H1 (cell line): ENCODE measurements at regions not wholly inside any gene's neighbourhood (a gene's known extent, or its start where the extent isn't known, plus 50 kb on each side); places are given as distances from the start of the nearest gene placed in this dataset.

Experiments
- CTCF ChIA-PET: fragments of 300-600 bp; sonication (Branson Sonifier 250); formaldehyde crosslinking; loops from one replicate; lab custom pipeline; 2021; ENCODE audit not compliant: partially characterized antibody; lab: Charles Lee
- POLR2A ChIA-PET: fragments of 300-600 bp; sonication (Branson Sonifier 250); formaldehyde crosslinking; loops from one replicate; lab custom pipeline; 2021; ENCODE audit warnings: inconsistent platforms; ENCODE audit not compliant: partially characterized antibody; lab: Charles Lee
- DNase-seq, 2 experiments: peaks; one replicate each; pipeline versions ENCODE4 v3.0.0 to v3.0.0-alpha.2; 2010 to 2022; ENCODE audit warnings: low spot score in 2 of 2, low read depth in 1 of 2, mixed read lengths in 1 of 2
- FAIRE-seq: peaks from 2 replicates; lab custom pipeline; 2011; peaks lifted over from hg19 to GRCh38; lab: Jason Lieb, UNC
- H2AFZ ChIP-seq: 2 replicates; pipeline ENCODE4 v1.8.1; 2012; ENCODE audit warnings: low read length, inconsistent platforms
- H2AK5ac ChIP-seq: 2 replicates; pipeline ENCODE4 v1.6.1; 2013; ENCODE audit warnings: low read depth, low read length
- H2BK120ac ChIP-seq: replicated peaks from 2 replicates; pipeline ENCODE3; 2013; ENCODE audit warnings: low read depth, low read length, inconsistent platforms
- H2BK12ac ChIP-seq: 2 replicates; pipeline ENCODE4 v1.6.1; 2013; ENCODE audit warnings: low read depth, low read length
- H2BK15ac ChIP-seq: 2 replicates; pipeline ENCODE4 v1.6.1; 2013; ENCODE audit warnings: low read length
- H2BK20ac ChIP-seq: 2 replicates; pipeline ENCODE4 v1.6.1; 2013; ENCODE audit warnings: low read length
- H2BK5ac ChIP-seq: 2 replicates; pipeline ENCODE4 v1.6.1; 2013; ENCODE audit warnings: low read depth, low read length
- H3K14ac ChIP-seq: 2 replicates; pipeline ENCODE4 v1.6.1; 2013; ENCODE audit warnings: inconsistent platforms; ENCODE audit not compliant: insufficient read length
- H3K18ac ChIP-seq: 2 replicates; pipeline ENCODE4 v1.6.1; 2013; ENCODE audit warnings: low read length; ENCODE audit errors: extremely low read depth
- H3K23ac ChIP-seq: 2 replicates; pipeline ENCODE4 v1.6.1; 2013; ENCODE audit warnings: inconsistent platforms; ENCODE audit not compliant: insufficient read length
- H3K23me2 ChIP-seq: 2 replicates; pipeline ENCODE4 v1.6.1; 2013; ENCODE audit warnings: low read depth, low read length
- H3K27ac ChIP-seq: 2 replicates; pipeline ENCODE4 v1.6.1; 2011; ENCODE audit warnings: low read depth, low read length, inconsistent platforms
- H3K27me3 ChIP-seq, 4 experiments: replicated peaks in 1 of 4; 1 replicate in 1 of 4; 2 replicates in 3 of 4; pipeline versions ENCODE4 v1.6.1 to v1.8.1; 2011 to 2013; ENCODE audit warnings: low read length in 3 of 4, mild to moderate bottlenecking in 3 of 4, inconsistent platforms in 2 of 4, mixed read lengths in 2 of 4, moderate library complexity in 1 of 4; ENCODE audit not compliant: control insufficient read depth in 3 of 4, insufficient read depth in 3 of 4; ENCODE audit errors: extremely low read depth in 1 of 4
- H3K36me3 ChIP-seq, 4 experiments: 2 replicates each; pipeline versions ENCODE4 v1.6.1 to v1.8.1; 2011 to 2013; ENCODE audit warnings: mild to moderate bottlenecking in 4 of 4, low read length in 3 of 4, moderate library complexity in 2 of 4, control low read depth in 1 of 4, inconsistent platforms in 1 of 4; ENCODE audit not compliant: insufficient read depth in 4 of 4, control insufficient read depth in 2 of 4
- H3K4ac ChIP-seq: replicated peaks from 2 replicates; pipeline ENCODE3; 2013; ENCODE audit warnings: low read length, low read depth, mixed read lengths, inconsistent platforms; ENCODE audit not compliant: insufficient read length
- H3K4me1 ChIP-seq, 4 experiments: replicated peaks in 1 of 4; 1 replicate in 1 of 4; 2 replicates in 3 of 4; pipeline versions ENCODE4 v1.6.1 to v1.8.1; 2011 to 2013; ENCODE audit warnings: low read length in 3 of 4, inconsistent platforms in 2 of 4, mixed read lengths in 1 of 4; ENCODE audit not compliant: insufficient read depth in 4 of 4, control insufficient read depth in 3 of 4
- H3K4me2 ChIP-seq, 2 experiments: 2 replicates each; pipeline versions ENCODE4 v1.6.1 to v1.8.1; 2011 to 2013; ENCODE audit warnings: low read depth in 2 of 2, low read length in 2 of 2, control low read depth in 1 of 2, inconsistent platforms in 1 of 2, mild to moderate bottlenecking in 1 of 2; ENCODE audit not compliant: insufficient read depth in 1 of 2
- H3K4me3 ChIP-seq, 4 experiments: fragments of 200-600, 300-600 bp in 1 of 4; sonication (generic), shearing (Covaris generic), sonication (Bioruptor Twin) in 1 of 4; 2 replicates each; pipeline versions ENCODE4 v1.5.1 to v1.8.1; 2011 to 2016; ENCODE audit warnings: low read length in 4 of 4, low read depth in 3 of 4, control low read depth in 2 of 4, inconsistent platforms in 2 of 4, mild to moderate bottlenecking in 2 of 4, mixed read lengths in 1 of 4, moderate library complexity in 1 of 4; ENCODE audit not compliant: insufficient read depth in 2 of 4; ENCODE audit errors: extremely low read depth in 1 of 4
- H3K56ac ChIP-seq: replicated peaks from 2 replicates; pipeline ENCODE3; 2013; ENCODE audit warnings: low read depth, mild to moderate bottlenecking, mixed read lengths, low read length, inconsistent platforms; ENCODE audit not compliant: insufficient read length
- H3K79me1 ChIP-seq: 2 replicates; pipeline ENCODE4 v1.6.1; 2013; ENCODE audit warnings: low read depth, low read length, control low read depth
- H3K79me2 ChIP-seq, 2 experiments: 2 replicates each; pipeline versions ENCODE4 v1.6.1 to v1.8.1; 2012 to 2013; ENCODE audit warnings: low read length in 2 of 2, mild to moderate bottlenecking in 2 of 2, inconsistent platforms in 1 of 2; ENCODE audit not compliant: insufficient read depth in 2 of 2, control insufficient read depth in 1 of 2
- H3K9ac ChIP-seq, 4 experiments: replicated peaks in 1 of 4; 1 replicate in 1 of 4; 2 replicates in 3 of 4; pipeline versions ENCODE4 v1.6.1 to v1.8.1; 2011 to 2013; ENCODE audit warnings: low read depth in 3 of 4, low read length in 3 of 4, control low read depth in 2 of 4, mild to moderate bottlenecking in 2 of 4, moderate library complexity in 2 of 4, inconsistent platforms in 1 of 4; ENCODE audit errors: extremely low read depth in 1 of 4
- H3K9me3 ChIP-seq, 2 experiments: 2 replicates each; pipeline versions ENCODE4 v1.6.1 to v1.8.1; 2012 to 2013; ENCODE audit warnings: mild to moderate bottlenecking in 2 of 2, moderate library complexity in 2 of 2, control low read depth in 1 of 2, inconsistent platforms in 1 of 2, low read depth in 1 of 2, low read length in 1 of 2, mixed read lengths in 1 of 2; ENCODE audit not compliant: insufficient read depth in 2 of 2
- H4K20me1 ChIP-seq, 2 experiments: replicated peaks in 1 of 2; 2 replicates each; pipeline versions ENCODE3 to v1.8.1; 2011 to 2013; ENCODE audit warnings: inconsistent platforms in 2 of 2, low read length in 2 of 2, mild to moderate bottlenecking in 1 of 2; ENCODE audit not compliant: insufficient read depth in 2 of 2, control insufficient read depth in 1 of 2
- H4K5ac ChIP-seq: 2 replicates; pipeline ENCODE4 v1.6.1; 2013; ENCODE audit warnings: low read length, low read depth, mixed read lengths, inconsistent platforms; ENCODE audit not compliant: insufficient read length
- H4K8ac ChIP-seq: 2 replicates; pipeline ENCODE4 v1.8.0; 2013; ENCODE audit warnings: mild to moderate bottlenecking, moderate library complexity, low read length, inconsistent platforms; ENCODE audit not compliant: insufficient read depth; ENCODE audit errors: extremely low read depth
- H4K91ac ChIP-seq: replicated peaks from 2 replicates; pipeline ENCODE3; 2013; ENCODE audit warnings: low read length, mixed read lengths, inconsistent platforms; ENCODE audit not compliant: insufficient read length
- EP300 ChIP-seq, 2 experiments: IDR thresholded peaks; 1 replicate in 1 of 2; 2 replicates in 1 of 2; pipeline ENCODE4 v1.6.1; 2011 to 2012; ENCODE audit warnings: low read depth in 2 of 2, low read length in 2 of 2, mild to moderate bottlenecking in 2 of 2, borderline replicate concordance in 1 of 2, inconsistent platforms in 1 of 2, moderate library complexity in 1 of 2
- TAF1 ChIP-seq: IDR thresholded peaks from 2 replicates; pipeline ENCODE4 v1.6.1; 2011; ENCODE audit warnings: mild to moderate bottlenecking, low read depth, low read length
- WGBS, 2 experiments: shearing (Covaris generic) in 1 of 2; methylation state at CpG; one replicate each; pipeline versions ENCODE4 v1.1.6 to v1.1.7; 2013 to 2015; ENCODE audit warnings: low lambda C conversion rate in 2 of 2, mixed read lengths in 2 of 2, inconsistent platforms in 1 of 2, low coverage in 1 of 2, missing lambda C conversion rate in 1 of 2; ENCODE audit not compliant: insufficient replicate concordance in 2 of 2, insufficient coverage in 1 of 2, insufficient read length in 1 of 2; ENCODE audit errors: extremely low coverage in 1 of 2, missing lambda C conversion rate in 1 of 2; 5-methylcytosine and 5-hydroxymethylcytosine counted together

GRCh38 chr4:124459941-124460310, 252.6 kb downstream of the ANKRD50 start:
- FAIRE-seq = peak; percentile 7
- no peaks in the 10 kb centered on the region for H3K79me1 ChIP-seq
- H2AFZ ChIP-seq = no peak overlapping the region

More at GRCh38 chr4:124459941-124460310, 252.6 kb downstream of the ANKRD50 start:
- no peak for DNase-seq
- H2BK12ac ChIP-seq = peak overlapping the region; percentile 45; the same call in 1 of the 2 replicates
- H2BK15ac ChIP-seq = no peak overlapping the region
- CTCF ChIA-PET = interaction anchor here (1.4 kb wide), 1 partner anchor 22 kb away, joined by 3 read pairs; no protein-coding TSS in a partner anchor
- peaks cover 19 to 21% of the 10 kb centered on the region in 2 experiments for H3K9me3 ChIP-seq
- H4K20me1 ChIP-seq = no peaks in the 10 kb centered on the region
- H2AK5ac ChIP-seq = no peak overlapping the region
- no peak overlapping the region for H3K23ac ChIP-seq
- no peak overlapping the region for H3K56ac ChIP-seq
- H3K27me3 ChIP-seq = no peaks in the 10 kb centered on the region
- peaks cover 0 to 4% (median 0%) of the 10 kb centered on the region in 4 experiments; a peak in 2 of 8 replicates for H3K36me3 ChIP-seq
- peak overlapping the region; percentile 15 to 31; a peak in 3 of 4 replicates for H3K4me2 ChIP-seq
- peak overlapping the region in 1 of 4 experiments; percentile 29; a peak in 1 of 8 replicates for H3K4me3 ChIP-seq
- no peak overlapping the region for H2BK120ac ChIP-seq
- no peak overlapping the region for H3K18ac ChIP-seq
- H3K4ac ChIP-seq = no peak overlapping the region
- no peak overlapping the region for H4K8ac ChIP-seq
- H2BK5ac ChIP-seq = no peak overlapping the region; the same call in 1 of the 2 replicates
- H3K23me2 ChIP-seq = no peaks in the 10 kb centered on the region
- no peak overlapping the region for H4K5ac ChIP-seq
- H3K79me2 ChIP-seq = no peaks in the 10 kb centered on the region
- peak overlapping the region; percentile 50; the same call in 1 of the 2 replicates for H3K27ac ChIP-seq
- H3K9ac ChIP-seq = peak overlapping the region in 1 of 4 experiments; percentile 49; a peak in 1 of 7 replicates
- 18% methylated on average over 5 of the region's 5 CpGs; no CpG with 5 or more reads in 1 of the 2 experiments for WGBS, 2 experiments
- POLR2A ChIA-PET = interaction anchor here (0.7 kb wide), 2 partner anchors 11 to 24 kb away, joined by 3 read pairs; no protein-coding TSS in a partner anchor
- H3K4me1 ChIP-seq = peaks cover 0 to 12% (median 9%) of the 10 kb centered on the region in 4 experiments; a peak in 6 of 7 replicates
- TF ChIP-seq TAF1 = no peak
- TF ChIP-seq EP300 (IDR thresholded peaks at IDR 0.05; ENCODE audit: borderline replicate concordance in 1 of 2, low read depth in 2 of 2, low read length in 2 of 2) = 0 out of 3 replicates have a peak, but pooled peaks of 1 of the 2 experiments have one; percentile 43
- H4K91ac ChIP-seq = no peak overlapping the region
- H3K14ac ChIP-seq = no peak overlapping the region
- no peak overlapping the region for H2BK20ac ChIP-seq
